ENCODE measurements at regions not wholly inside any gene's neighbourhood (a gene's known extent, or its start where the extent isn't known, plus 50 kb on each side); places are given as distances from the start of the nearest gene placed in this dataset.

GRCh38 chr2:198762441-198762840, 695.3 kb downstream of the SATB2 start:
- H3K36me3 ChIP-seq (ENCODE audit: control insufficient read depth, insufficient read depth, low read length) = no peaks in the 10 kb centered on the region
- no peak overlapping the region for H3K4me3 ChIP-seq (ENCODE audit: low read depth, low read length)
- no peak for TF ChIP-seq CTCF (IDR thresholded peaks at IDR 0.05; ENCODE audit: insufficient read depth, low read length, poor library complexity, severe bottlenecking)
- H3K27me3 ChIP-seq (ENCODE audit: control insufficient read depth, insufficient read depth, low read length) = no peaks in the 10 kb centered on the region
- DNase-seq (ENCODE audit: low read depth) = no peak

- H3K27me3 ChIP-seq (ENCODE audit: control insufficient read depth, insufficient read depth, low read length) = no peaks in the 10 kb centered on the region
- no peak for TF ChIP-seq CTCF (IDR thresholded peaks at IDR 0.05; ENCODE audit: insufficient read depth, low read length, poor library complexity, severe bottlenecking)
- no peak for DNase-seq (ENCODE audit: low read depth)
- H3K4me3 ChIP-seq (ENCODE audit: low read depth, low read length) = no peak overlapping the region
- no peaks in the 10 kb centered on the region for H3K36me3 ChIP-seq (ENCODE audit: control insufficient read depth, insufficient read depth, low read length)
Observed at GRCh38 chr2:198757069-198757468, 700.7 kb downstream of the SATB2 start.

GRCh38 chr2:198756166-198756565, 701.6 kb downstream of the SATB2 start:
- H3K4me3 ChIP-seq (ENCODE audit: low read depth, low read length) = no peak overlapping the region

GRCh38 chr2:198753101-198753500, 704.6 kb downstream of the SATB2 start:
- Histone ChIP-seq H3K36me3 (ENCODE audit: control insufficient read depth, insufficient read depth, low read length) (no peaks in the 10 kb centered on the region), H3K4me3 (ENCODE audit: low read depth, low read length) (no peak overlapping the region), H3K27me3 (ENCODE audit: control insufficient read depth, insufficient read depth, low read length) (no peaks in the 10 kb centered on the region)
- no peak for DNase-seq (ENCODE audit: low read depth)
- no peak for TF ChIP-seq CTCF (IDR thresholded peaks at IDR 0.05; ENCODE audit: insufficient read depth, low read length, poor library complexity, severe bottlenecking)

More at GRCh38 chr2:198756166-198756565, 701.6 kb downstream of the SATB2 start:
- no peak for DNase-seq (ENCODE audit: low read depth)
- TF ChIP-seq CTCF (IDR thresholded peaks at IDR 0.05; ENCODE audit: insufficient read depth, low read length, poor library complexity, severe bottlenecking) = no peak
- H3K36me3 ChIP-seq (ENCODE audit: control insufficient read depth, insufficient read depth, low read length) = no peaks in the 10 kb centered on the region
- H3K27me3 ChIP-seq (ENCODE audit: control insufficient read depth, insufficient read depth, low read length) = no peaks in the 10 kb centered on the region

GRCh38 chr2:198749364-198749763, 708.4 kb downstream of the SATB2 start:
- H3K4me3 ChIP-seq (ENCODE audit: low read depth, low read length) = no peak overlapping the region
- TF ChIP-seq CTCF (IDR thresholded peaks at IDR 0.05; ENCODE audit: insufficient read depth, low read length, poor library complexity, severe bottlenecking) = no peak
- H3K36me3 ChIP-seq (ENCODE audit: control insufficient read depth, insufficient read depth, low read length) = no peaks in the 10 kb centered on the region
- no peaks in the 10 kb centered on the region for H3K27me3 ChIP-seq (ENCODE audit: control insufficient read depth, insufficient read depth, low read length)
- DNase-seq (ENCODE audit: low read depth) = no peak

- Histone ChIP-seq H3K36me3 (ENCODE audit: control insufficient read depth, insufficient read depth, low read length) (no peaks in the 10 kb centered on the region), H3K27me3 (ENCODE audit: control insufficient read depth, insufficient read depth, low read length) (no peaks in the 10 kb centered on the region), H3K4me3 (ENCODE audit: low read depth, low read length) (no peak overlapping the region)
- no peak for DNase-seq (ENCODE audit: low read depth)
- no peak for TF ChIP-seq CTCF (IDR thresholded peaks at IDR 0.05; ENCODE audit: insufficient read depth, low read length, poor library complexity, severe bottlenecking)
Observed at GRCh38 chr2:198731842-198732399, 725.8 kb downstream of the SATB2 start.
